Ishikawa (cell line): ENCODE measurements at regions not wholly inside any gene's neighbourhood (a gene's known extent, or its start where the extent isn't known, plus 50 kb on each side); places are given as distances from the start of the nearest gene placed in this dataset.

Source experiments
- CEBPB ChIP-seq: IDR thresholded peaks from 2 replicates; pipeline ENCODE4 v1.6.1; 2012
- CREB1 ChIP-seq: IDR thresholded peaks from 2 replicates; pipeline ENCODE4 v1.6.1; 2012; ENCODE audit warnings: low read depth
- EGR1 ChIP-seq: IDR thresholded peaks from 2 replicates; pipeline ENCODE4 v1.6.1; 2012
- EP300 ChIP-seq: IDR thresholded peaks from 2 replicates; pipeline ENCODE4 v1.6.1; 2012; ENCODE audit warnings: borderline replicate concordance
- FOXM1 ChIP-seq: IDR thresholded peaks from 2 replicates; pipeline ENCODE4 v1.6.1; 2012; ENCODE audit warnings: low read depth, borderline replicate concordance
- MAX ChIP-seq: IDR thresholded peaks from 2 replicates; pipeline ENCODE4 v1.6.1; 2012
- RAD21 ChIP-seq: IDR thresholded peaks from 2 replicates; pipeline ENCODE4 v1.6.1; 2012; ENCODE audit warnings: low read depth
- ZBTB7A ChIP-seq: IDR thresholded peaks from 2 replicates; pipeline ENCODE4 v1.6.1; 2012; ENCODE audit warnings: low read depth

GRCh38 chr14:83923842-83924241 lies 1606.1 kb upstream of the FLRT2 start:
- TF ChIP-seq CREB1 = no peak
- TF ChIP-seq EGR1 = no peak
- TF ChIP-seq EP300 = no peak
- no peak for TF ChIP-seq RAD21
- no peak for TF ChIP-seq ZBTB7A
- TF ChIP-seq CEBPB = no peak
- no peak for TF ChIP-seq MAX
- no peak for TF ChIP-seq FOXM1
